H1 (cell line): ENCODE measurements at regions not wholly inside any gene's neighbourhood (a gene's known extent, or its start where the extent isn't known, plus 50 kb on each side); places are given as distances from the start of the nearest gene placed in this dataset.

ENCODE experiments used
- CTCF ChIA-PET: fragments of 300-600 bp; sonication (Branson Sonifier 250); formaldehyde crosslinking; loops from one replicate; lab custom pipeline; 2021; ENCODE audit not compliant: partially characterized antibody; lab: Charles Lee
- POLR2A ChIA-PET: fragments of 300-600 bp; sonication (Branson Sonifier 250); formaldehyde crosslinking; loops from one replicate; lab custom pipeline; 2021; ENCODE audit warnings: inconsistent platforms; ENCODE audit not compliant: partially characterized antibody; lab: Charles Lee
- DNase-seq, 2 experiments: peaks; one replicate each; pipeline versions ENCODE4 v3.0.0 to v3.0.0-alpha.2; 2010 to 2022; ENCODE audit warnings: low spot score in 2 of 2, low read depth in 1 of 2, mixed read lengths in 1 of 2
- FAIRE-seq: peaks from 2 replicates; lab custom pipeline; 2011; peaks lifted over from hg19 to GRCh38; lab: Jason Lieb, UNC
- H2AFZ ChIP-seq: 2 replicates; pipeline ENCODE4 v1.8.1; 2012; ENCODE audit warnings: low read length, inconsistent platforms
- H2AK5ac ChIP-seq: 2 replicates; pipeline ENCODE4 v1.6.1; 2013; ENCODE audit warnings: low read depth, low read length
- H2BK120ac ChIP-seq: replicated peaks from 2 replicates; pipeline ENCODE3; 2013; ENCODE audit warnings: low read depth, low read length, inconsistent platforms
- H2BK12ac ChIP-seq: 2 replicates; pipeline ENCODE4 v1.6.1; 2013; ENCODE audit warnings: low read depth, low read length
- H2BK15ac ChIP-seq: 2 replicates; pipeline ENCODE4 v1.6.1; 2013; ENCODE audit warnings: low read length
- H2BK20ac ChIP-seq: 2 replicates; pipeline ENCODE4 v1.6.1; 2013; ENCODE audit warnings: low read length
- H2BK5ac ChIP-seq: 2 replicates; pipeline ENCODE4 v1.6.1; 2013; ENCODE audit warnings: low read depth, low read length
- H3K14ac ChIP-seq: 2 replicates; pipeline ENCODE4 v1.6.1; 2013; ENCODE audit warnings: inconsistent platforms; ENCODE audit not compliant: insufficient read length
- H3K18ac ChIP-seq: 2 replicates; pipeline ENCODE4 v1.6.1; 2013; ENCODE audit warnings: low read length; ENCODE audit errors: extremely low read depth
- H3K23ac ChIP-seq: 2 replicates; pipeline ENCODE4 v1.6.1; 2013; ENCODE audit warnings: inconsistent platforms; ENCODE audit not compliant: insufficient read length
- H3K23me2 ChIP-seq: 2 replicates; pipeline ENCODE4 v1.6.1; 2013; ENCODE audit warnings: low read depth, low read length
- H3K27ac ChIP-seq: 2 replicates; pipeline ENCODE4 v1.6.1; 2011; ENCODE audit warnings: low read depth, low read length, inconsistent platforms
- H3K27me3 ChIP-seq, 4 experiments: replicated peaks in 1 of 4; 1 replicate in 1 of 4; 2 replicates in 3 of 4; pipeline versions ENCODE4 v1.6.1 to v1.8.1; 2011 to 2013; ENCODE audit warnings: low read length in 3 of 4, mild to moderate bottlenecking in 3 of 4, inconsistent platforms in 2 of 4, mixed read lengths in 2 of 4, moderate library complexity in 1 of 4; ENCODE audit not compliant: control insufficient read depth in 3 of 4, insufficient read depth in 3 of 4; ENCODE audit errors: extremely low read depth in 1 of 4
- H3K36me3 ChIP-seq, 4 experiments: 2 replicates each; pipeline versions ENCODE4 v1.6.1 to v1.8.1; 2011 to 2013; ENCODE audit warnings: mild to moderate bottlenecking in 4 of 4, low read length in 3 of 4, moderate library complexity in 2 of 4, control low read depth in 1 of 4, inconsistent platforms in 1 of 4; ENCODE audit not compliant: insufficient read depth in 4 of 4, control insufficient read depth in 2 of 4
- H3K4ac ChIP-seq: replicated peaks from 2 replicates; pipeline ENCODE3; 2013; ENCODE audit warnings: low read length, low read depth, mixed read lengths, inconsistent platforms; ENCODE audit not compliant: insufficient read length
- H3K4me1 ChIP-seq, 4 experiments: replicated peaks in 1 of 4; 1 replicate in 1 of 4; 2 replicates in 3 of 4; pipeline versions ENCODE4 v1.6.1 to v1.8.1; 2011 to 2013; ENCODE audit warnings: low read length in 3 of 4, inconsistent platforms in 2 of 4, mixed read lengths in 1 of 4; ENCODE audit not compliant: insufficient read depth in 4 of 4, control insufficient read depth in 3 of 4
- H3K4me2 ChIP-seq, 2 experiments: 2 replicates each; pipeline versions ENCODE4 v1.6.1 to v1.8.1; 2011 to 2013; ENCODE audit warnings: low read depth in 2 of 2, low read length in 2 of 2, control low read depth in 1 of 2, inconsistent platforms in 1 of 2, mild to moderate bottlenecking in 1 of 2; ENCODE audit not compliant: insufficient read depth in 1 of 2
- H3K4me3 ChIP-seq, 4 experiments: fragments of 200-600, 300-600 bp in 1 of 4; sonication (generic), shearing (Covaris generic), sonication (Bioruptor Twin) in 1 of 4; 2 replicates each; pipeline versions ENCODE4 v1.5.1 to v1.8.1; 2011 to 2016; ENCODE audit warnings: low read length in 4 of 4, low read depth in 3 of 4, control low read depth in 2 of 4, inconsistent platforms in 2 of 4, mild to moderate bottlenecking in 2 of 4, mixed read lengths in 1 of 4, moderate library complexity in 1 of 4; ENCODE audit not compliant: insufficient read depth in 2 of 4; ENCODE audit errors: extremely low read depth in 1 of 4
- H3K56ac ChIP-seq: replicated peaks from 2 replicates; pipeline ENCODE3; 2013; ENCODE audit warnings: low read depth, mild to moderate bottlenecking, mixed read lengths, low read length, inconsistent platforms; ENCODE audit not compliant: insufficient read length
- H3K79me1 ChIP-seq: 2 replicates; pipeline ENCODE4 v1.6.1; 2013; ENCODE audit warnings: low read depth, low read length, control low read depth
- H3K79me2 ChIP-seq, 2 experiments: 2 replicates each; pipeline versions ENCODE4 v1.6.1 to v1.8.1; 2012 to 2013; ENCODE audit warnings: low read length in 2 of 2, mild to moderate bottlenecking in 2 of 2, inconsistent platforms in 1 of 2; ENCODE audit not compliant: insufficient read depth in 2 of 2, control insufficient read depth in 1 of 2
- H3K9ac ChIP-seq, 4 experiments: replicated peaks in 1 of 4; 1 replicate in 1 of 4; 2 replicates in 3 of 4; pipeline versions ENCODE4 v1.6.1 to v1.8.1; 2011 to 2013; ENCODE audit warnings: low read depth in 3 of 4, low read length in 3 of 4, control low read depth in 2 of 4, mild to moderate bottlenecking in 2 of 4, moderate library complexity in 2 of 4, inconsistent platforms in 1 of 4; ENCODE audit errors: extremely low read depth in 1 of 4
- H3K9me3 ChIP-seq, 2 experiments: 2 replicates each; pipeline versions ENCODE4 v1.6.1 to v1.8.1; 2012 to 2013; ENCODE audit warnings: mild to moderate bottlenecking in 2 of 2, moderate library complexity in 2 of 2, control low read depth in 1 of 2, inconsistent platforms in 1 of 2, low read depth in 1 of 2, low read length in 1 of 2, mixed read lengths in 1 of 2; ENCODE audit not compliant: insufficient read depth in 2 of 2
- H4K20me1 ChIP-seq, 2 experiments: replicated peaks in 1 of 2; 2 replicates each; pipeline versions ENCODE3 to v1.8.1; 2011 to 2013; ENCODE audit warnings: inconsistent platforms in 2 of 2, low read length in 2 of 2, mild to moderate bottlenecking in 1 of 2; ENCODE audit not compliant: insufficient read depth in 2 of 2, control insufficient read depth in 1 of 2
- H4K5ac ChIP-seq: 2 replicates; pipeline ENCODE4 v1.6.1; 2013; ENCODE audit warnings: low read length, low read depth, mixed read lengths, inconsistent platforms; ENCODE audit not compliant: insufficient read length
- H4K8ac ChIP-seq: 2 replicates; pipeline ENCODE4 v1.8.0; 2013; ENCODE audit warnings: mild to moderate bottlenecking, moderate library complexity, low read length, inconsistent platforms; ENCODE audit not compliant: insufficient read depth; ENCODE audit errors: extremely low read depth
- H4K91ac ChIP-seq: replicated peaks from 2 replicates; pipeline ENCODE3; 2013; ENCODE audit warnings: low read length, mixed read lengths, inconsistent platforms; ENCODE audit not compliant: insufficient read length
- GABPA ChIP-seq: IDR thresholded peaks from 2 replicates; pipeline ENCODE4 v1.6.1; 2011; ENCODE audit warnings: mild to moderate bottlenecking, low read length, moderate library complexity, borderline replicate concordance; ENCODE audit not compliant: insufficient read depth
- HDAC2 ChIP-seq, 2 experiments: fragments of 300-600 bp in 1 of 2; sonication (generic) in 1 of 2; IDR thresholded peaks; 2 replicates each; pipeline ENCODE4 v1.6.1; 2011 to 2012; ENCODE audit warnings: low read depth in 2 of 2, low read length in 2 of 2, mild to moderate bottlenecking in 2 of 2, moderate library complexity in 2 of 2, borderline replicate concordance in 1 of 2, inconsistent platforms in 1 of 2
- KDM1A ChIP-seq: fragments of 200-600, 300-600 bp; sonication (generic); IDR thresholded peaks from 2 replicates; pipeline ENCODE4 v1.7.1; 2016; ENCODE audit warnings: mild to moderate bottlenecking, low read length, borderline replicate concordance
- PHF8 ChIP-seq: fragments of 200-600 bp; sonication (generic); conservative IDR thresholded peaks from 2 replicates; pipeline ENCODE4 v1.7.1; 2012; ENCODE audit warnings: low read depth, mild to moderate bottlenecking, inconsistent platforms, low read length, moderate library complexity
- SIX5 ChIP-seq: IDR thresholded peaks from 2 replicates; pipeline ENCODE4 v1.6.1; 2011; ENCODE audit warnings: mild to moderate bottlenecking, low read depth, low read length
- WGBS, 2 experiments: shearing (Covaris generic) in 1 of 2; methylation state at CpG; one replicate each; pipeline versions ENCODE4 v1.1.6 to v1.1.7; 2013 to 2015; ENCODE audit warnings: low lambda C conversion rate in 2 of 2, mixed read lengths in 2 of 2, inconsistent platforms in 1 of 2, low coverage in 1 of 2, missing lambda C conversion rate in 1 of 2; ENCODE audit not compliant: insufficient replicate concordance in 2 of 2, insufficient coverage in 1 of 2, insufficient read length in 1 of 2; ENCODE audit errors: extremely low coverage in 1 of 2, missing lambda C conversion rate in 1 of 2; 5-methylcytosine and 5-hydroxymethylcytosine counted together

GRCh38 chr3:159513444-159513843 lies 475.2 kb upstream of the IL12A start:
- CTCF ChIA-PET, result interaction anchor here (0.7 kb wide), 1 partner anchor 13 kb away, joined by 3 read pairs; no protein-coding TSS in a partner anchor

More at GRCh38 chr3:159513444-159513843, 475.2 kb upstream of the IL12A start:
- H2BK120ac ChIP-seq, result no peak overlapping the region
- H3K9ac ChIP-seq, result no peak overlapping the region
- H3K18ac ChIP-seq, result no peak overlapping the region
- no peak overlapping the region for H4K8ac ChIP-seq
- H2BK12ac ChIP-seq, result no peak overlapping the region
- no peaks in the 10 kb centered on the region for H3K23me2 ChIP-seq
- H3K14ac ChIP-seq, result no peak overlapping the region
- no peak for FAIRE-seq
- H3K36me3 ChIP-seq, result no peaks in the 10 kb centered on the region
- H3K27me3 ChIP-seq, result no peaks in the 10 kb centered on the region
- H3K79me2 ChIP-seq, result no peaks in the 10 kb centered on the region
- H2AK5ac ChIP-seq, result no peak overlapping the region
- no peak overlapping the region for H3K4me3 ChIP-seq
- no peak overlapping the region for H3K4me2 ChIP-seq
- no peak overlapping the region for H2AFZ ChIP-seq
- peaks cover 0 to 4% of the 10 kb centered on the region in 2 experiments; a peak in 1 of 4 replicates for H3K9me3 ChIP-seq
- no peak overlapping the region for H4K91ac ChIP-seq
- POLR2A ChIA-PET, result no interaction called here
- no peaks in the 10 kb centered on the region for H4K20me1 ChIP-seq
- TF ChIP-seq GABPA, result no peak
- TF ChIP-seq SIX5, result no peak
- TF ChIP-seq PHF8, result no peak
- TF ChIP-seq KDM1A, result no peak
- no peak for TF ChIP-seq HDAC2 (IDR thresholded peaks at IDR 0.05; ENCODE audit: borderline replicate concordance in 1 of 2, low read depth in 2 of 2, low read length in 2 of 2)
- H3K27ac ChIP-seq, result no peak overlapping the region
- DNase-seq, result no peak
- no peak overlapping the region for H3K4ac ChIP-seq
- no peak overlapping the region for H4K5ac ChIP-seq
- H2BK20ac ChIP-seq, result no peak overlapping the region
- H3K4me1 ChIP-seq, result no peaks in the 10 kb centered on the region
- H2BK15ac ChIP-seq, result no peak overlapping the region
- no peak overlapping the region for H2BK5ac ChIP-seq
- H3K23ac ChIP-seq, result no peak overlapping the region
- no peak overlapping the region for H3K56ac ChIP-seq
- H3K79me1 ChIP-seq, result no peaks in the 10 kb centered on the region
- 97% methylated on average over 6 of the region's 6 CpGs; no CpG with 5 or more reads in 1 of the 2 experiments for WGBS, 2 experiments
